ENCODE measurements at regions not wholly inside any gene's neighbourhood (a gene's known extent, or its start where the extent isn't known, plus 50 kb on each side); places are given as distances from the start of the nearest gene placed in this dataset.

DNA sequence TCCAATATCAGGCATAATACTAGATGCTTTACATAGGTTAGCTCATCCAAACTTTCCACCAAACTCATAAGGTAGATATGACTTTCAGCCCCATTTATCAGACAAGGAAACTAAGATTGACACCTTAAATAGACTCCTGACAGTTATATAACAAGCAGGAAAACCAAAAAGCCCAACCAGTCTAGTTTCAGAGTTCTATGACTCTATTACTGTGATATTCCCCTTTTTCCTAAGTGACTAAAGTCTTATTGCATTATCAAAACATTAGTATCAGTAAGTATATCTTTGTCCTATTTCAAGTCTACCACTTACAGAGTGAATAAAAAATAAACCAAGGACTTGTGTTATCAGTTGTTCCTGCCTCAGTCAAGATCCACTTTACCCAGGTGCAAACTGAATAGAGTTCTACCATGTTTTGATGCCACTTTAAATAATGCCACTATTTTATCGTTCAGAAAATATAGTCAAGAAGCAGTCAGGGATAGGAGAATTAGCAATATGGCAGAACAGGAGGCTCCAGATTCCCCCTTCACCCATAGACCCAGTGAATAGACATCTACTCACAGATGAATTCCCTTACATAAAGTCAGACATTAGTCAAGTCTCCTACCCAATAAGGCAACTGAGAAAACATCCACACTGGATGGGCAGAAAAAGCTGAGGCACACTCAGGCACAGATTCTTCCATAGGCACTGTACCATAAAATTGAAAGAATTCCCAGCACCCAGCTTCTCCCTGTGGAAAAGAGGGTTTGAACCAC lies 74.1 kb downstream of the CRPPA start:
- Mint-ChIP-seq H3K9me3 (peaks cover 15% of the 10 kb centered on the region), H3K4me1 (no peaks in the 10 kb centered on the region), H3K36me3 (peaks cover 9% of the 10 kb centered on the region), H3K4me3 (no peak overlapping the region), H3K27me3 (no peaks in the 10 kb centered on the region), H3K27ac (no peak overlapping the region)
- ATAC-seq (ENCODE audit: low read depth), result no peak
- DNase-seq (ENCODE audit: low spot score in 2 of 2), result no peak

DNA sequence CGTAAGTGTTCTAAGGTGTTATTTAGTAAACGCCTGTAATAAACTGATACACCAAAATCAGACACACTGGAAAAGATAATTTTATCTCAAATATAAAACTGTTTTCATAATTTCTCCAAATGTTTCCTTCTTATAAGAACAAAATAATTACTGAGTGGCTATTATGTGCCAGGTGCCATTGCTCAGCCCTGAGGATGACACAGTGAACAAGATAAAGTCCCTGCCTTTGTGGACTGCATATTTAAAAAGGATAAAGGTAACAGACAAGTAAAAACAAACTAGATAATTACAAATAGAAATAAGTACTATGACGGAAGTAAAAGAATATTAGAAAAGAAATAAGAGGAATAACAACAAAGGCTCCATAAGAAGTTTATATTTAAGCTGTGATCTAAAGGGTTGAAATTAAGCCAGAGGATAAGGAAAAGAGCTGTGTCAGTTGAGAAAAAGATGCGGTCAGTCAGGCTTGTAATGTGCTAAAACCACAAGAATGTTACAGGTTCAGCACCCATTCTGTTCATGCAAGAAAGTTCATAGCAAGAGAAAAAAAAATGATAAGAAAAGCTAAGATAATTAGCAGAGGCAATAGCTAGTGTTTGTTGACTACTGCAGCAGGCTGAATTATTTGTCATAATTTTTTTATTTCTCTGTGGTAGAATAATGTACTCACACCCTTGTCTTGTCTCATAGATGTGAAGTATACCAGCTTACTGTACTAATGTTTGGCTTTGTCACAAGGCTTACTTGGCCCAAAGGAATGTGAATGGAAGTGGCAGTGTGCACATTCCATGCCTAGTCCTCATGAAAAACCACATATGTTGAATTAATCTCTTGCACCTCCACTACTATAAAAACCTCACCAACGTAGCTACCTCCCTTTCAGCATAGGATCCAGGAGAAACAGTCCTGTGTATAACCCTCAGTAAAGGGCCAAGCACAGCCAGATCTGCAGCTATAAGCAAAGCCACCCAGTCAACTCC lies 75.1 kb downstream of the CRPPA start:
- no peak overlapping the region for H3K27ac Mint-ChIP-seq
- ATAC-seq (ENCODE audit: low read depth), result no peak

GRCh38 chr7:16344927-16345326 lies 76.4 kb downstream of the CRPPA start:
- peaks cover 9% of the 10 kb centered on the region for H3K36me3 Mint-ChIP-seq
- ATAC-seq (ENCODE audit: low read depth) (no peak), DNase-seq (ENCODE audit: low spot score in 2 of 2) (no peak)
- H3K27me3 Mint-ChIP-seq, result no peaks in the 10 kb centered on the region
- H3K4me1 Mint-ChIP-seq, result no peaks in the 10 kb centered on the region
- no peak overlapping the region for H3K27ac Mint-ChIP-seq
- H3K9me3 Mint-ChIP-seq, result peaks cover 12% of the 10 kb centered on the region
- H3K4me3 Mint-ChIP-seq, result no peak overlapping the region

More for the DNA sequence above, 75.1 kb downstream of the CRPPA start:
- Mint-ChIP-seq H3K4me1 (no peaks in the 10 kb centered on the region), H3K4me3 (no peak overlapping the region), H3K36me3 (peaks cover 9% of the 10 kb centered on the region), H3K27me3 (no peaks in the 10 kb centered on the region), H3K9me3 (peaks cover 15% of the 10 kb centered on the region)
- DNase-seq (ENCODE audit: low spot score in 2 of 2), result no peak

- H3K4me1 Mint-ChIP-seq, result no peaks in the 10 kb centered on the region
- DNase-seq (ENCODE audit: low spot score in 2 of 2) (no peak), ATAC-seq (ENCODE audit: low read depth) (no peak)
- no peak overlapping the region for H3K4me3 Mint-ChIP-seq
- peaks cover 3% of the 10 kb centered on the region for H3K36me3 Mint-ChIP-seq
- H3K27me3 Mint-ChIP-seq, result no peaks in the 10 kb centered on the region
- H3K9me3 Mint-ChIP-seq, result peaks cover 9% of the 10 kb centered on the region
- no peak overlapping the region for H3K27ac Mint-ChIP-seq
Measured at GRCh38 chr7:16343612-16344011, 77.7 kb downstream of the CRPPA start.

GRCh38 chr7:16338065-16338464 lies 83.3 kb downstream of the CRPPA start:
- Mint-ChIP-seq H3K27me3 (no peaks in the 10 kb centered on the region), H3K36me3 (peaks cover 3% of the 10 kb centered on the region), H3K27ac (no peak overlapping the region), H3K4me1 (no peaks in the 10 kb centered on the region), H3K4me3 (no peak overlapping the region), H3K9me3 (peaks cover 8% of the 10 kb centered on the region)
- ATAC-seq (ENCODE audit: low read depth), result no peak
- no peak for DNase-seq (ENCODE audit: low spot score in 2 of 2)

- no peak overlapping the region for H3K27ac Mint-ChIP-seq
- no peak for ATAC-seq (ENCODE audit: low read depth)
- no peaks in the 10 kb centered on the region for H3K4me1 Mint-ChIP-seq
- no peaks in the 10 kb centered on the region for H3K36me3 Mint-ChIP-seq
- DNase-seq (ENCODE audit: low spot score in 2 of 2), result no peak
- no peaks in the 10 kb centered on the region for H3K27me3 Mint-ChIP-seq
- H3K9me3 Mint-ChIP-seq, result no peaks in the 10 kb centered on the region
- no peak overlapping the region for H3K4me3 Mint-ChIP-seq
Measured at GRCh38 chr7:16326106-16326505, 95.2 kb downstream of the CRPPA start.

- no peaks in the 10 kb centered on the region for H3K9me3 Mint-ChIP-seq
- ATAC-seq (ENCODE audit: low read depth) (no peak), DNase-seq (ENCODE audit: low spot score in 2 of 2) (no peak)
- no peak overlapping the region for H3K4me3 Mint-ChIP-seq
- no peaks in the 10 kb centered on the region for H3K4me1 Mint-ChIP-seq
- H3K27me3 Mint-ChIP-seq, result no peaks in the 10 kb centered on the region
- no peaks in the 10 kb centered on the region for H3K36me3 Mint-ChIP-seq
- no peak overlapping the region for H3K27ac Mint-ChIP-seq
Measured at GRCh38 chr7:16323313-16323712, 98.0 kb downstream of the CRPPA start.

DNA sequence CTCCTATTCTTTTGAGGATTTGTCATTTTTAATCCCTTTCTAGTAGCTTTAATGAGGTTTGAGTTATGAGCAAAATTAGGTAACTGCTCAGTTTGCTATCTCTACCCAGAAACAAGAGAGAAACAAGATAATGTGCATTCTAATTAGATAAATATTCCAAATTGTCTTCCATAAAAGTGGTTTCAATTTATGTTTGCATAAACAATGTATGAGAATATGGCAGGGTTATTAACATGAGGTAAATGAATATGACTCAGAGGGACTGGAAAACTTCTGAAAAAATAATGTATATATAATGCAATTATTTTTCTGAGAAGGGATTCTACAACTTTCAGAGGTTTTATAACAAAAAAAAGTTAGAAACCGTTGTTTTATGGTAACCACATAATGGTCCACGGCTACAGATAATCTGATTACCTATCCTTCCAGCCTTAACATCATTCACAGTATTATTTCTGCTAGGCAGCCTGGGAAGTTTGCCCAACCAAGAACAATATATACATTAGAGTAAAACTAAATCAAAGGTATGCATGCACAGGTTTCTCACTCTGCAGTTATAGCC lies 101.2 kb downstream of the CRPPA start:
- no peaks in the 10 kb centered on the region for H3K9me3 Mint-ChIP-seq
- no peaks in the 10 kb centered on the region for H3K27me3 Mint-ChIP-seq
- DNase-seq (ENCODE audit: low spot score in 2 of 2) (no peak), ATAC-seq (ENCODE audit: low read depth) (no peak)
- H3K4me1 Mint-ChIP-seq, result no peaks in the 10 kb centered on the region
- no peak overlapping the region for H3K27ac Mint-ChIP-seq
- H3K36me3 Mint-ChIP-seq, result no peaks in the 10 kb centered on the region
- no peak overlapping the region for H3K4me3 Mint-ChIP-seq

- Mint-ChIP-seq H3K4me3 (no peak overlapping the region), H3K27me3 (no peaks in the 10 kb centered on the region), H3K4me1 (no peaks in the 10 kb centered on the region), H3K9me3 (no peaks in the 10 kb centered on the region), H3K36me3 (no peaks in the 10 kb centered on the region), H3K27ac (no peak overlapping the region)
- DNase-seq (ENCODE audit: low spot score in 2 of 2) (no peak), ATAC-seq (ENCODE audit: low read depth) (no peak)
Measured at GRCh38 chr7:16318989-16319915, 102.1 kb downstream of the CRPPA start.

GRCh38 chr7:16318463-16318862 lies 102.9 kb downstream of the CRPPA start:
- H3K36me3 Mint-ChIP-seq, result no peaks in the 10 kb centered on the region
- H3K4me1 Mint-ChIP-seq, result no peaks in the 10 kb centered on the region
- no peak overlapping the region for H3K27ac Mint-ChIP-seq
- ATAC-seq (ENCODE audit: low read depth) (no peak), DNase-seq (ENCODE audit: low spot score in 2 of 2) (no peak)
- no peaks in the 10 kb centered on the region for H3K27me3 Mint-ChIP-seq
- no peak overlapping the region for H3K4me3 Mint-ChIP-seq
- no peaks in the 10 kb centered on the region for H3K9me3 Mint-ChIP-seq

DNA sequence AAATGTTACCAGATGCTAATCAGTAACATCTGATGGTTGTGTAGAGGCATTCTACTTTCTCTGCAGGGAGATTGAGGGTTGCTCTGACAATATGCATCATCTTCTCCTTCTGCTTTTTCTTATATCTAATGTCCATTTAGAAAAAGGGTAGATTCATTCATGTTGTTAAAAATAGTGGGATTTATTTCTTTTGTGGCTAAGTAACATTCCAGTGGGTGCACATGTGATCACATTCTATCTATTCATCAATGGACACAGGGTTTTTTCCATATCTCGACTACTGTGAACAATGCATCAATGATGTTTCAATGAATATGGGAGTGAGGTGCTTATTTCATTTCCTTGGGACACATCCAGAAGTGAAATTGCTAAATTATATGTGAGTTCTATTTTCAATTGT lies 103.9 kb downstream of the CRPPA start:
- ATAC-seq (ENCODE audit: low read depth), result no peak
- H3K9me3 Mint-ChIP-seq, result no peaks in the 10 kb centered on the region
- H3K4me3 Mint-ChIP-seq, result no peak overlapping the region
- DNase-seq (ENCODE audit: low spot score in 2 of 2), result no peak
- H3K27ac Mint-ChIP-seq, result no peak overlapping the region
- H3K36me3 Mint-ChIP-seq, result no peaks in the 10 kb centered on the region
- no peaks in the 10 kb centered on the region for H3K27me3 Mint-ChIP-seq
- no peaks in the 10 kb centered on the region for H3K4me1 Mint-ChIP-seq

GRCh38 chr7:16315280-16315679 lies 106.1 kb downstream of the CRPPA start:
- no peaks in the 10 kb centered on the region for H3K9me3 Mint-ChIP-seq
- no peak for DNase-seq (ENCODE audit: low spot score in 2 of 2)
- no peaks in the 10 kb centered on the region for H3K4me1 Mint-ChIP-seq
- no peaks in the 10 kb centered on the region for H3K36me3 Mint-ChIP-seq
- no peak for ATAC-seq (ENCODE audit: low read depth)
- no peak overlapping the region for H3K4me3 Mint-ChIP-seq
- H3K27me3 Mint-ChIP-seq, result no peaks in the 10 kb centered on the region
- no peak overlapping the region for H3K27ac Mint-ChIP-seq

- Mint-ChIP-seq H3K27me3 (no peaks in the 10 kb centered on the region), H3K36me3 (no peaks in the 10 kb centered on the region), H3K27ac (no peak overlapping the region), H3K4me1 (no peaks in the 10 kb centered on the region), H3K4me3 (no peak overlapping the region), H3K9me3 (no peaks in the 10 kb centered on the region)
- no peak for ATAC-seq (ENCODE audit: low read depth)
- DNase-seq (ENCODE audit: low spot score in 2 of 2), result no peak
Measured at GRCh38 chr7:16309129-16309528, 112.2 kb downstream of the CRPPA start.

All from memory B cell (primary cell).